T-cell (primary cell): ENCODE measurements at regions not wholly inside any gene's neighbourhood (a gene's known extent, or its start where the extent isn't known, plus 50 kb on each side); places are given as distances from the start of the nearest gene placed in this dataset.

Experiments
- ATAC-seq, 4 experiments: fragments of 200-7000 bp in 3 of 4; fragments of 150-1000 bp in 1 of 4; cut with Tn5 transposase; replicated peaks in 1 of 4; 1 replicate in 3 of 4; 2 replicates in 1 of 4; pipeline ENCODE4 v1.10.0; 2021; ENCODE audit warnings: moderate library complexity in 3 of 4, mild to moderate bottlenecking in 2 of 4, moderate number of reproducible peaks in 1 of 4
- CTCF ChIA-PET, 2 donors: fragments of 300-600 bp; sonication (Branson Sonifier 250); formaldehyde crosslinking; loops; one replicate each; lab custom pipeline; 2022; ENCODE audit warnings: antibody characterized with exemption in 2 of 2; lab: Charles Lee
- POLR2A ChIA-PET, 2 donors: fragments of 300-600 bp; sonication (Branson Sonifier 250); formaldehyde crosslinking; loops; one replicate each; lab custom pipeline; 2022; ENCODE audit warnings: antibody characterized with exemption in 2 of 2; lab: Charles Lee
- DNase-seq, 35 experiments: peaks; one replicate each; pipeline versions ENCODE4 v3.0.0 to v3.0.0-alpha.2; 2013 to 2023
- H3K27ac ChIP-seq: one replicate; pipeline ENCODE4 v1.5.1; 2013; ENCODE audit warnings: low read length
- H3K27me3 ChIP-seq, 2 experiments: replicated peaks in 1 of 2; 1 replicate in 1 of 2; 2 replicates in 1 of 2; pipeline versions ENCODE4 v1.6.1 to v1.7.0; 2013; ENCODE audit warnings: low read length in 1 of 2, mixed read lengths in 1 of 2; ENCODE audit not compliant: control insufficient read depth in 2 of 2, insufficient read depth in 2 of 2; ENCODE audit errors: extremely low read depth in 1 of 2
- H3K36me3 ChIP-seq, 2 donors: 1 replicate in 1 of 2; 2 replicates in 1 of 2; pipeline versions ENCODE4 v1.6.1 to v1.7.0; 2013; ENCODE audit warnings: low read length in 1 of 2; ENCODE audit not compliant: control insufficient read depth in 2 of 2, insufficient read depth in 1 of 2; ENCODE audit errors: extremely low read depth in 1 of 2
- H3K4me1 ChIP-seq, 2 experiments: 1 replicate in 1 of 2; 2 replicates in 1 of 2; pipeline versions ENCODE4 v1.6.1 to v1.7.0; 2013; ENCODE audit warnings: low read length in 2 of 2, mixed read lengths in 1 of 2; ENCODE audit not compliant: insufficient read depth in 2 of 2, control insufficient read depth in 1 of 2; ENCODE audit errors: extremely low read depth in 1 of 2
- H3K4me3 ChIP-seq, 2 donors: 1 replicate in 1 of 2; 2 replicates in 1 of 2; pipeline versions ENCODE4 v1.5.1 to v1.7.0; 2013; ENCODE audit warnings: mild to moderate bottlenecking in 2 of 2, low read length in 1 of 2, moderate library complexity in 1 of 2; ENCODE audit not compliant: control insufficient read depth in 1 of 2; ENCODE audit errors: extremely low read depth in 1 of 2
- H3K9me3 ChIP-seq: 2 replicates; pipeline ENCODE4 v1.7.0; 2013
- H3K27ac Mint-ChIP-seq, 2 donors: one replicate each; pipeline ENCODE4 v1.8.0; 2020 to 2021; ENCODE audit warnings: mild to moderate bottlenecking in 2 of 2, mixed read lengths in 2 of 2
- H3K27me3 Mint-ChIP-seq, 2 donors: one replicate each; pipeline ENCODE4 v1.8.0; 2021 to 2022; ENCODE audit warnings: mixed read lengths in 2 of 2
- H3K36me3 Mint-ChIP-seq: one replicate; pipeline ENCODE4 v1.8.0; 2021; ENCODE audit warnings: mixed read lengths
- H3K4me1 Mint-ChIP-seq, 3 donors: one replicate each; pipeline ENCODE4 v1.8.0; 2020 to 2022; ENCODE audit warnings: mixed read lengths in 3 of 3, mild to moderate bottlenecking in 1 of 3
- H3K4me3 Mint-ChIP-seq, 3 donors: one replicate each; pipeline ENCODE4 v1.8.0; 2020 to 2022; ENCODE audit warnings: mild to moderate bottlenecking in 3 of 3, mixed read lengths in 3 of 3, moderate library complexity in 3 of 3
- H3K9me3 Mint-ChIP-seq, 3 donors: one replicate each; pipeline ENCODE4 v1.8.0; 2020 to 2022; ENCODE audit warnings: mixed read lengths in 3 of 3
- WGBS: methylation state at CpG from one replicate; pipeline ENCODE4 v1.1.5; 2013; ENCODE audit warnings: missing lambda C conversion rate; ENCODE audit not compliant: insufficient coverage; 5-methylcytosine and 5-hydroxymethylcytosine counted together

DNA sequence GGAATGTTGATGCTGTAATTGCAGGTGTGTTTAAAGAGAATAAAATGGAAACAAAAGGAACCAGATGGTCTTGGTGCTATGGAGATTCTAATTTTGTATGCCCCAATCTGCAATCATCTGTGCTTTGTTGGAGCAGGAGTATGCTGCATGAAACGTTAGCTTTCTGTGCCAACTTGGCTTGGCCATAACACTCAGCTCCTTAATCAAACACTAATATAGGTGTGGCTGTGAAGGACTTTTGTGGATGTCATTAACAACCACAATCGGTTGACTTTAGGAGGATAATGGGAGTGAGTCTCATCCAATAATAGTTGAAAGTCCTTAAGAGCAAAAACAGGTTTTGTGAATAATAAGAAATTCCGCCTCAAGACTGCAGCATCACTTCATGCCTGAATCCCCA, 399.2 kb downstream of the NLGN4X start:
- H3K27me3 Mint-ChIP-seq: no peaks in the 10 kb centered on the region

DNA sequence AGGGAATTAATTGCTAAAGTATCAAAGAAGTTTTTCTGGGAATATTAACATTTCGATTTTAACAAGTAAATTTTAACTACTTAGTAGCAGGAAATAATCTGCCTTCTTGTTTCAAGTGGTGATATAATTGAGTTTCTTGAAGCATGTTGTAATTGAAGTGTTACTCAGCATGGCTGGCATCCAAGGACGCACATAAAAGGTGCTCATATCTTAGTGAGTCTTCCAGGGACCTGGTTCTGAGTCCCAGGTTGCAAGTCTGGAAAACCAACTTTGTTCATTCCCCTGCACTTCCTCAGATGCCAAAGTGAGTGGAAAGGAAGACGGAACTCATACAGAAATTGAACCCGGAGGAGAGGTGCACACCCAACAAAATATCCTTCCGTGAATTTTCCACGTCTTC, 399.6 kb downstream of the NLGN4X start:
- CTCF ChIA-PET: no interaction called here
- H3K27me3 Mint-ChIP-seq: no peaks in the 10 kb centered on the region
- H3K9me3 ChIP-seq: no peaks in the 10 kb centered on the region
- H3K27me3 ChIP-seq: no peaks in the 10 kb centered on the region
- no peak overlapping the region for H3K27ac ChIP-seq
- DNase-seq (no peak), ATAC-seq (no peak)
- no peaks in the 10 kb centered on the region for H3K4me1 ChIP-seq
- no peaks in the 10 kb centered on the region for H3K4me1 Mint-ChIP-seq
- POLR2A ChIA-PET: no interaction called here
- no peaks in the 10 kb centered on the region for H3K36me3 ChIP-seq
- H3K36me3 Mint-ChIP-seq: no peaks in the 10 kb centered on the region
- H3K4me3 ChIP-seq: no peak overlapping the region
- no peak overlapping the region for H3K4me3 Mint-ChIP-seq
- no CpG with 5 or more reads among the region's 6 CpGs for WGBS
- H3K27ac Mint-ChIP-seq: no peak overlapping the region
- H3K9me3 Mint-ChIP-seq: peaks cover 6 to 23% (median 9%) of the 10 kb centered on the region in 3 donors

More for the DNA sequence above, 399.2 kb downstream of the NLGN4X start:
- Histone ChIP-seq H3K4me1 (no peaks in the 10 kb centered on the region), H3K36me3 (no peaks in the 10 kb centered on the region), H3K9me3 (no peaks in the 10 kb centered on the region), H3K27me3 (no peaks in the 10 kb centered on the region), H3K27ac (no peak overlapping the region), H3K4me3 (no peak overlapping the region)
- DNase-seq: no peak
- no peaks in the 10 kb centered on the region for H3K4me1 Mint-ChIP-seq
- no peak overlapping the region for H3K4me3 Mint-ChIP-seq
- H3K27ac Mint-ChIP-seq: no peak overlapping the region
- no CpG with 5 or more reads among the region's 3 CpGs for WGBS
- ATAC-seq: no peak
- H3K36me3 Mint-ChIP-seq: no peaks in the 10 kb centered on the region
- ChIA-PET CTCF (no interaction called here), POLR2A (no interaction called here)
- peaks cover 6 to 23% (median 9%) of the 10 kb centered on the region in 3 donors for H3K9me3 Mint-ChIP-seq

DNA sequence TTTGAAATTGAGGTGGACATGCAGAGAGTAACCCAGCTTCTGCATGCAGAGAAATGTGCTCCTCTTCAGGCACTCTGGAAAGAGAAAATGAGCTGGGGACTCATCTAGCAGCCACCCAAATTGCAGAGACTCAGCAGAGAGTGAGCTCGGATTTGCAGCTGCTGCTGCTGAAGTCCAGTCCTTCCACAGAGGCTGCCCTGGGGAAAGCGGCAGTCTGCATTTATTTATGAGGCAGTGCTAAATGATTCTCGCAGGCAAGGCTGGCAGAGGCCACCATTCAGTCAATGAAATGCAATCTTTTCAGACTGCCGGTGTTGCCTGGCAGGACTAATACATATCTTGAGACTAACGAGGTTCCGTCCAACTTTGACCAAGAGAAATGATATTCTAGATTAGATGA, 404.8 kb downstream of the NLGN4X start:
- 56% methylated on average over 3 of the region's 6 CpGs for WGBS
- DNase-seq: no peak
- Histone ChIP-seq H3K27me3 (no peaks in the 10 kb centered on the region), H3K36me3 (no peaks in the 10 kb centered on the region), H3K9me3 (no peaks in the 10 kb centered on the region), H3K4me1 (no peaks in the 10 kb centered on the region), H3K27ac (no peak overlapping the region), H3K4me3 (no peak overlapping the region)
- Mint-ChIP-seq H3K27me3 (no peaks in the 10 kb centered on the region), H3K27ac (no peak overlapping the region), H3K36me3 (no peaks in the 10 kb centered on the region), H3K4me3 (no peak overlapping the region), H3K4me1 (no peaks in the 10 kb centered on the region), H3K9me3 (peaks cover 0 to 15% (median 15%) of the 10 kb centered on the region in 3 donors)
- POLR2A ChIA-PET: no interaction called here
- ATAC-seq: no peak
- CTCF ChIA-PET: no interaction called here

DNA sequence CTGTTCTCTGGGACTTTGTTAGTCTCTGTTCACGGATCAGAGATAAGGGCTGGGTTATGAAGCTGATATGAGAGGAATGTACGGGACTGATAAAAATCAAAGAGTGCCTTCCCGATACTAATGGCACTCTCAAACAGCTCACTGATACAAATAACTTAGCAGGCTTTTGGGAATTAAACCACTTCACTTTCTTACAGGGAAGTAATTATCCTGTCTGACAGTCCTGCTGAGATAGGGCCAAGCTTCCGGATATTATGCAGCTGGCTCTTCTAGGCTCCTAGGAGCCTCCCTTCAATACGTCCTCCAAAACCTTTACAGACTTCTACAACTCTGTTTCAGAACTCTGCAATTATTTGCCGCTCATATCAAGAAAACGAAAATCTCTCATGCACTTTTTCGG, 418.0 kb downstream of the NLGN4X start:
- Mint-ChIP-seq H3K27ac (no peak overlapping the region), H3K9me3 (peaks cover 0 to 9% (median 0%) of the 10 kb centered on the region in 3 donors), H3K36me3 (no peaks in the 10 kb centered on the region), H3K4me3 (no peak overlapping the region), H3K27me3 (peaks cover 0 to 4% of the 10 kb centered on the region in 2 donors), H3K4me1 (no peaks in the 10 kb centered on the region)
- ChIA-PET CTCF (no interaction called here), POLR2A (no interaction called here)
- H3K27ac ChIP-seq: no peak overlapping the region
- H3K4me1 ChIP-seq: no peaks in the 10 kb centered on the region
- 82% methylated on average over 2 of the region's 8 CpGs for WGBS
- H3K36me3 ChIP-seq: no peaks in the 10 kb centered on the region
- H3K4me3 ChIP-seq: no peak overlapping the region
- H3K27me3 ChIP-seq: no peaks in the 10 kb centered on the region
- DNase-seq (no peak), ATAC-seq (no peak)
- H3K9me3 ChIP-seq: no peaks in the 10 kb centered on the region

DNA sequence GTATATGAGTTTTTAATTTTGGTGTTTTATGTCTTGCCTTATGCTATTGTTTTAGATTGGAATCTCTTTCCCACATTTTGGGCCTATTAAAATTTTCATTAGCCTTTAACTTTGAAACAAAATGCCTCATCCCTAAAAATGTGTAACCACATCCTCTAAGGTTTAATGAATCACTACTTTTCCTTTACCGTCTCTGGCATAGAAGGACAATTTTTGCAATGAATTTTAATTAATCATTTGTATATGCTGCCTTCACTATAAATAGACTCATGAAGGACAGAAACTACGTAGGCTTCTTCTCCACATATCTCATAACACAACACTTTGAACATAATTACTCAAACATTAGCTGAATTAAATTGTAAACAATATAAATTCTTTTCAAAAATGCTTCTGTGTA, 421.5 kb downstream of the NLGN4X start:
- POLR2A ChIA-PET: no interaction called here
- Histone ChIP-seq H3K36me3 (no peaks in the 10 kb centered on the region), H3K9me3 (no peaks in the 10 kb centered on the region), H3K27ac (no peak overlapping the region), H3K4me3 (no peak overlapping the region), H3K4me1 (no peaks in the 10 kb centered on the region), H3K27me3 (no peaks in the 10 kb centered on the region)
- Mint-ChIP-seq H3K27me3 (peaks cover 0 to 4% of the 10 kb centered on the region in 2 donors), H3K9me3 (peaks cover 4 to 11% (median 4%) of the 10 kb centered on the region in 3 donors), H3K4me3 (no peak overlapping the region), H3K36me3 (no peaks in the 10 kb centered on the region), H3K4me1 (no peaks in the 10 kb centered on the region), H3K27ac (no peak overlapping the region)
- CTCF ChIA-PET: no interaction called here
- no CpG with 5 or more reads among the region's 2 CpGs for WGBS
- ATAC-seq: no peak
- DNase-seq: no peak

DNA sequence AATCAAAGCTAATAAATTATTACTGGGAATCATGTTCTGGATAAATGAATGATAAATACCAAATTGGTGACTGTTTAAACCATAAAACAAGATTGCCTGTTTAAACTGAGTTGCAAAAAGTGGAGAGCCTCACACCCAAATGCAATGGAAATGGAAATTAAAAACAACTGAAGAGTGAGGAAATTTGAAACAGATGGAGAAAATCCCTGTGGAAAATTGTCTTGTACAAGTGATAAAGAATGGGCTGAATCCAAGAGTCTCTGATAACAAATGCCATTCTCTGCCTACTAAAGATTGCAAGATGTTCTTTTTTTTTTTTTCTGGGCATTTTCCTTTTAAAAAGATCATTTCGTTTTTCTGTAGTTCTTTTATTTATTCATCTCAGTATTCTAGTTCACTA, 426.3 kb downstream of the NLGN4X start:
- Mint-ChIP-seq H3K27me3 (no peaks in the 10 kb centered on the region), H3K4me1 (no peaks in the 10 kb centered on the region), H3K27ac (no peak overlapping the region), H3K36me3 (no peaks in the 10 kb centered on the region), H3K9me3 (peaks cover 4 to 9% (median 9%) of the 10 kb centered on the region in 3 donors), H3K4me3 (no peak overlapping the region)
- ChIA-PET POLR2A (no interaction called here), CTCF (no interaction called here)
- Histone ChIP-seq H3K9me3 (no peaks in the 10 kb centered on the region), H3K4me1 (no peaks in the 10 kb centered on the region), H3K27me3 (no peaks in the 10 kb centered on the region), H3K4me3 (no peak overlapping the region), H3K36me3 (no peaks in the 10 kb centered on the region), H3K27ac (no peak overlapping the region)
- no peak for DNase-seq
- no CpG with 5 or more reads among the region's 1 CpG for WGBS
- no peak for ATAC-seq

DNA sequence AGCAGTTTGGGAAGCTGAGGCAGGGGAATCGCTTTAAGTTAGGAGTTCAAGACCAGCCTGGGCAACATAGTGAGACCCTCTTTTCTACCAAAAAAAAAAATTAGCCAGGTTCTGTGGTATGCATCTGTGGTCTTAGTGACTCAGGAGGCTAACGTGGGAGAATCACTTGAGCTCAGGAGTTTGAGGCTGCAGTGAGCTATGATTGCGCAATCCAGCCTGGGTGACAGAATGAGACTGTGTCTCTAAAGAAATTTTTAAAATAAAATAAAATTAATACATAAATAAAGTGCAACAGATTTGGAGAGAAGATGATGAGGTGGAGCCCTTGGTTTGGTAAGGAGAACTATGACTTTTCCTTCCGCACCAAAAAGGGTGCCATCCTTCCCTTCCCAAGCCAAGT, 436.9 kb downstream of the NLGN4X start:
- H3K27me3 ChIP-seq: no peaks in the 10 kb centered on the region
- H3K27ac Mint-ChIP-seq: no peak overlapping the region
- no peaks in the 10 kb centered on the region for H3K36me3 Mint-ChIP-seq
- DNase-seq (no peak), ATAC-seq (no peak)
- H3K27me3 Mint-ChIP-seq: no peaks in the 10 kb centered on the region
- ChIA-PET CTCF (no interaction called here), POLR2A (no interaction called here)
- no peaks in the 10 kb centered on the region for H3K4me1 ChIP-seq
- no peak overlapping the region for H3K27ac ChIP-seq
- no peaks in the 10 kb centered on the region for H3K36me3 ChIP-seq
- H3K4me1 Mint-ChIP-seq: no peaks in the 10 kb centered on the region
- H3K4me3 ChIP-seq: no peak overlapping the region
- H3K4me3 Mint-ChIP-seq: no peak overlapping the region
- no peaks in the 10 kb centered on the region for H3K9me3 ChIP-seq
- no CpG with 5 or more reads among the region's 4 CpGs for WGBS
- peaks cover 3 to 19% (median 18%) of the 10 kb centered on the region in 3 donors for H3K9me3 Mint-ChIP-seq
